ENCODE measurements at regions not wholly inside any gene's neighbourhood (a gene's known extent, or its start where the extent isn't known, plus 50 kb on each side); places are given as distances from the start of the nearest gene placed in this dataset.

GRCh38 chr12:20040831-20041230 is 327.5 kb upstream of the PDE3A start:
- no peak for TF ChIP-seq RAD21 (IDR thresholded peaks at IDR 0.05; ENCODE audit: low read depth)
- no peak for TF ChIP-seq REST (IDR thresholded peaks at IDR 0.05; ENCODE audit: low read depth)
- no peak for TF ChIP-seq EP300 (IDR thresholded peaks at IDR 0.05; ENCODE audit: borderline replicate concordance)
- TF ChIP-seq, protein P1, sequence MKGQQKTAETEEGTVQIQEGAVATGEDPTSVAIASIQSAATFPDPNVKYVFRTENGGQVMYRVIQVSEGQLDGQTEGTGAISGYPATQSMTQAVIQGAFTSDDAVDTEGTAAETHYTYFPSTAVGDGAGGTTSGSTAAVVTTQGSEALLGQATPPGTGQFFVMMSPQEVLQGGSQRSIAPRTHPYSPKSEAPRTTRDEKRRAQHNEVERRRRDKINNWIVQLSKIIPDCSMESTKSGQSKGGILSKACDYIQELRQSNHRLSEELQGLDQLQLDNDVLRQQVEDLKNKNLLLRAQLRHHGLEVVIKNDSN (IDR thresholded peaks at IDR 0.05), result no peak
- no peak for TF ChIP-seq MAX (IDR thresholded peaks at IDR 0.05)
- TF ChIP-seq NFIC (IDR thresholded peaks at IDR 0.05), result no peak
- TF ChIP-seq CREB1 (IDR thresholded peaks at IDR 0.05; ENCODE audit: low read depth), result no peak
- TF ChIP-seq FOXM1 (IDR thresholded peaks at IDR 0.05; ENCODE audit: borderline replicate concordance, low read depth), result no peak
- no peak for TF ChIP-seq TAF1 (IDR thresholded peaks at IDR 0.05; ENCODE audit: low read depth)
- no peak for TF ChIP-seq ZBTB7A (IDR thresholded peaks at IDR 0.05; ENCODE audit: low read depth)
